ENCODE measurements at regions not wholly inside any gene's neighbourhood (a gene's known extent, or its start where the extent isn't known, plus 50 kb on each side); places are given as distances from the start of the nearest gene placed in this dataset.

DNA sequence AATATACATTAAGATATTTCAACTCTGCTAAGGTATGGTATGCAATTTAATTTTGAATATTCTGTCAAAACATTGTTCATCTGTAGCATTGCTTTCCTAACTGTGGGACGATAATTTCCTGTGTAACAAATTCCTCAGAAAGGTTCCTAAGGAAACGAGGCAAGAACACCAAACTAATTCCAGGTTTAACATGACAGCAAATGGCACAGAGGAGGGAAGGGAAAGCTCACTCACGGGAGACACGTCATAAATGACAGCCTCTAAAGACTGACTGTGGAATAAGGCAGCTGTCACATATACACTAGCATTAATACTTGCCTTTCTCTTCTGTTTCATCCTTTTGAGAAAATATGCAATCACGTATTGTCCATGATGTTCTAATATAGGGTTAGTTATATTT is 380.6 kb downstream of the LIG4 start:
- no peak overlapping the region for H3K27ac Mint-ChIP-seq
- peaks cover 1% of the 10 kb centered on the region for H3K9me3 Mint-ChIP-seq
- no peaks in the 10 kb centered on the region for H3K4me1 Mint-ChIP-seq (ENCODE audit: low read depth)
- H3K36me3 Mint-ChIP-seq = no peaks in the 10 kb centered on the region
- no peaks in the 10 kb centered on the region for H3K27me3 Mint-ChIP-seq
- intact Hi-C loops (cut with micrococcal nuclease) = no loop called here
- H3K4me3 Mint-ChIP-seq = no peak overlapping the region
- ChIA-PET CTCF (no interaction called here), POLR2A (no interaction called here)
- DNase-seq = no peak

DNA sequence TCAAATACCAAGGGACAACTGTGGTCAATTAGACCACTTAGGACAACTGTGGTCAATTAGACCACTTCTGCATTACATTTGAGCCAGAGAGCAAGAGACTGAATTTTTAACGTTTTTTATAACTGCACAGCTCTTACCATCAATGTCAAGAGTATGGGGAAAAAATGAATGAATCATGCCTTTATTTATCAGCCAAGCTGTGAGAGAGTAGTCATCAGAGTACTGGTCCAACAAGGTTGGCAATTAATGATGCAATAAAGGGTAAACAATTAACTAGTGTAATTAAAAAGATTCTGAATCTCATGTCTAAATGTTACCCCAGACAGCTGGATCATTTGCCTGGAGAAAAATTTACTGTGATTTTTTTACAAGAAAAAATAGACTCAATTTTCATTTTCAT is 381.1 kb downstream of the LIG4 start:
- Mint-ChIP-seq H3K27me3 (no peaks in the 10 kb centered on the region), H3K9me3 (peaks cover 2% of the 10 kb centered on the region), H3K27ac (no peak overlapping the region), H3K36me3 (no peaks in the 10 kb centered on the region), H3K4me1 (ENCODE audit: low read depth) (no peaks in the 10 kb centered on the region), H3K4me3 (no peak overlapping the region)
- no peak for DNase-seq
- ChIA-PET CTCF (interaction anchor here (1.3 kb wide), 1 partner anchor 25 kb away, joined by 3 read pairs; no protein-coding TSS in a partner anchor), POLR2A (no interaction called here)
- intact Hi-C loops (cut with micrococcal nuclease) = no loop called here

DNA sequence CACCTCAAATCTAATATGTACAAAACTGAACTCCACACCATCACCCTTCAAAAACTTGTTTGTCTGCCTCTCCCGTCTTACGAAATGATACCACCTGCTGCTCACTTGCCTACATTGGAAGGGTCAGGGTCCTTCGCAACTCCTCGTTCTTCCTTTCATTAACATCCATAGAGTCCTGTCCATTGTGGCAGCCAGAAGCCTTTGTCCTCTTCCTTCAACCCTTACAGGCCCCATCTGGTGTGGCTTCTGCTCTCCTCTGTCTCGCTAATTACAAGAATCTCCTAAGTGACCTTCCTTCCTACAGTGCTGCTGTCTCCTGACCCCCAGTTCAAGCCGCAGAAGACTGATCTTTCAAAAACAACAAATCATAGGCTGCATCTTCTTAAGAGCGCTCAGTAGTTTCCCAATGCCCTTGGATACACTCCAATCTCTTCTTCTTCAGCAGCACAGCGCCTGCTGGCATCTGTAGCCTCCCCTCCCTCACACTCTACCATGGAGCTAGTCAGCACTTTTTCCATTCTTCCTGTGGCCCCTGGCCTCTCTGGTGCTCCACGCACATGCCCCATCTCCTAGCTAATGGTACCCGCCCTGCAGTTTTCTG is 382.7 kb downstream of the LIG4 start:
- H3K27me3 Mint-ChIP-seq = no peaks in the 10 kb centered on the region
- H3K9me3 Mint-ChIP-seq = peaks cover 2% of the 10 kb centered on the region
- H3K36me3 Mint-ChIP-seq = no peaks in the 10 kb centered on the region
- intact Hi-C loops (cut with micrococcal nuclease) = no loop called here
- no peaks in the 10 kb centered on the region for H3K4me1 Mint-ChIP-seq (ENCODE audit: low read depth)
- ChIA-PET CTCF (no interaction called here), POLR2A (no interaction called here)
- DNase-seq = no peak
- no peak overlapping the region for H3K27ac Mint-ChIP-seq
- H3K4me3 Mint-ChIP-seq = no peak overlapping the region

DNA sequence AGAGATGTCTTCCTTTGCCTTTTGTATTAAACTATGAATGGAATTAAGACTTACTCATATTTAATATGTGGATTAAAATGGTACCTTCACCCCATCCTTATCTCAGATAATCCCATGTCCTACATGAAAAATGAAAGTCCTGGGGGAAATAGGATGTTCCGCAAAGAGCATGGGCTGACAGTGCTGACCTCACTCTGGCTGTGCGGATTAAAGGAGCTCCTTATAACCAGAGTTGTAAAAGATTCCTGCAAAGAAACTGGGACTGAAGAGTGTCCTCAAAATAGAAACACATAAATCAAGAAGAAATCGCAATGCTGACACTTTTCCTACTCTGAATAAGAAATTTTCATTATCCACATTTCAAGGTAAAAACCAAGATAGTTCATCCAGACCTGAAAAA is 384.5 kb downstream of the LIG4 start:
- intact Hi-C loops (cut with micrococcal nuclease) = no loop called here
- no peak overlapping the region for H3K4me3 Mint-ChIP-seq
- no peaks in the 10 kb centered on the region for H3K36me3 Mint-ChIP-seq
- H3K27me3 Mint-ChIP-seq = no peaks in the 10 kb centered on the region
- peaks cover 2% of the 10 kb centered on the region for H3K9me3 Mint-ChIP-seq
- ChIA-PET POLR2A (no interaction called here), CTCF (no interaction called here)
- no peak for DNase-seq
- H3K27ac Mint-ChIP-seq = no peak overlapping the region
- no peaks in the 10 kb centered on the region for H3K4me1 Mint-ChIP-seq (ENCODE audit: low read depth)

DNA sequence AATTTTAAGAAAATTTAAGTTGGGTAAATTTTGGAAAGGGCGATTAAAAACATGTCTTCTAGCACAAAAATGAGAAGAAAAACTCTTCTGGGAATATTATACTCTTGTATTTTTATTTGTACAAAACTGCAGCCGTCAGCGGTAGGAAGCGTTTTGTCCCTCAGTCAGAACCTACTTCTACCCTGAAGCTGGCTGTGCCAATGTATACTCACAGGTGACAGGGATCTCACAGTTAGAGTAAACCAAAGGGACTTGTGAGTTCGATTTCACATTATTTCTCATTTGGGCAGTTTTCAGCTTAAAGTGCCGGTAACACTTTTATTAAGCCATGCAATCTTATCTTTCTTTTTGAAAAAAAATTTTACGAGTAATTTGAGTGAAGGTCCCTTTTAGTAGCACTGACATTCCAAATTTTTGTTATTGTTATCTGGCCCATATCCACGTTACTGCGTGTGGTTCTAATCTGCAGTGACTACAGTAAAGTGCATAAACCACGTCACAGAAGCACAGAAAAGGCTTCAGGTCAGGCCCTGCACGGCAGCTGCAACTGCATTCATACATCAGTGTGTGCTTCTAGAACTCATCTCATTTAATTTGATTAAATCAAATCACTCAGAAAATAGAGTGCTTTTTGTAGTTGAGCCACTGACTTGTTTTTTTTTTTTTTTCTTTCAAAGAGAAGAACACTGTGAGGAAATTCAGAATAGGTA is 387.3 kb downstream of the LIG4 start:
- intact Hi-C loops (cut with micrococcal nuclease) = no loop called here
- Mint-ChIP-seq H3K36me3 (no peaks in the 10 kb centered on the region), H3K4me3 (no peak overlapping the region), H3K9me3 (peaks cover 4% of the 10 kb centered on the region), H3K27me3 (no peaks in the 10 kb centered on the region), H3K4me1 (ENCODE audit: low read depth) (no peaks in the 10 kb centered on the region), H3K27ac (no peak overlapping the region)
- POLR2A ChIA-PET = no interaction called here
- CTCF ChIA-PET = no interaction called here
- DNase-seq = no peak

DNA sequence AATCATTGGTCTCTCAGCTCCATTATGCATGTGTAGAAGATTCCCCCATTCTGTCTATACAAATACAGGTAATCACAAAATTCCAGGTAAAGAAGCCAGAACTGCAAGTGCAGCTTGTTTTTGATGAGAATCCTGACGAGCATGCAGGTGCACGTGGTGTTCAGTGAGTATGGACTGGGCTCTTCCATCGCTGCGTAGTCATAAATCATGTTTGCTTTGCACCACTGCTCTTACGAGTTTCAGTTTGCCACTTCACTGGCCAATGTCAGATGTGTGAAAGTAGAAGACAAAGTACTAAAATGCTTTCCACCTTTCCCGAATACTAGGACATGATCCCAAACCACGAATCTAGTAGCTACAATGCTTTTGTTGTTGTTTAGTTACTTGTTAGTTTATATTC is 390.7 kb downstream of the LIG4 start:
- intact Hi-C loops (cut with micrococcal nuclease) = no loop called here
- POLR2A ChIA-PET = no interaction called here
- Mint-ChIP-seq H3K36me3 (no peaks in the 10 kb centered on the region), H3K9me3 (peaks cover 4% of the 10 kb centered on the region), H3K4me3 (no peak overlapping the region), H3K27me3 (no peaks in the 10 kb centered on the region), H3K4me1 (ENCODE audit: low read depth) (no peaks in the 10 kb centered on the region), H3K27ac (no peak overlapping the region)
- CTCF ChIA-PET = no interaction called here
- no peak for DNase-seq

DNA sequence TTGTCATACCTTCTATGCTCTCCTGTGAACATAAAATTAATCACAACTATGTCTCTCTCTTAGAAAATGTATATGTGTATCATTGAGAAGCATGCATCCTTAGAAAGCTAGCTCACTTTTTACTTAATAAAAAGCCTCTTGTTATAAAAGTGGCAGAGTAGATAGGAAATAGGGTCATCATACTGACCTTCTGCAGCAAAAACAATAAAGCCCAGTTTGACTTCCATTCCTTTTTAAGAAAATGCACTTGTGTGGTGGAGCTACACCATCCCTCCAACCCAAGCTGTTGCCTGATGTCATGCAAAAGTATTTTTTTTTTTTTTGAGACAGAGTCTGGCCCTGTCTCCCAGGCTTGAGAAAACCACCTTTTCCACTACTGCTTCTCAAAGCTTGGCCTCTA is 393.3 kb downstream of the LIG4 start:
- H3K4me1 Mint-ChIP-seq (ENCODE audit: low read depth) = no peaks in the 10 kb centered on the region
- ChIA-PET CTCF (no interaction called here), POLR2A (no interaction called here)
- no peaks in the 10 kb centered on the region for H3K27me3 Mint-ChIP-seq
- no peak for DNase-seq
- intact Hi-C loops (cut with micrococcal nuclease) = no loop called here
- peaks cover 4% of the 10 kb centered on the region for H3K9me3 Mint-ChIP-seq
- H3K27ac Mint-ChIP-seq = no peak overlapping the region
- no peaks in the 10 kb centered on the region for H3K36me3 Mint-ChIP-seq
- no peak overlapping the region for H3K4me3 Mint-ChIP-seq

DNA sequence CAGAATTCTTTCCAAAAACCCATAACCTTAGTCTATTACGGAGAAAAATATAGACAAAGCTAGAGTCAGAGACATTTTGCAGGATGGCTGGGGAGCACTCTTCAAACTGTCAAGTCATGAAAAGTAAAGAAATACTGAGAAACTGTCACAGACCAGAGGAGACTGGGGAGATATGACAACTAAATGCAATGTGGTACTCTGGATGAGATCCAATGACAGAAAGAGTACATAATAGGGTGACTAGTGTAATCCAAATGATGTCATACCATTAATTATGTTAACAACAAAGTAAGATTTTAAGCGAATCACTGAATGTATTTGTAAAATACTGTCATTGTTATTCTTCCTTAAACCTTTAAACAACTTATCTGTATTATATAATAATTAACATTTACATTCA is 393.8 kb downstream of the LIG4 start:
- Mint-ChIP-seq H3K9me3 (peaks cover 4% of the 10 kb centered on the region), H3K27me3 (no peaks in the 10 kb centered on the region), H3K4me1 (ENCODE audit: low read depth) (no peaks in the 10 kb centered on the region), H3K36me3 (no peaks in the 10 kb centered on the region), H3K4me3 (no peak overlapping the region), H3K27ac (no peak overlapping the region)
- intact Hi-C loops (cut with micrococcal nuclease) = no loop called here
- CTCF ChIA-PET = no interaction called here
- DNase-seq = no peak
- POLR2A ChIA-PET = no interaction called here

DNA sequence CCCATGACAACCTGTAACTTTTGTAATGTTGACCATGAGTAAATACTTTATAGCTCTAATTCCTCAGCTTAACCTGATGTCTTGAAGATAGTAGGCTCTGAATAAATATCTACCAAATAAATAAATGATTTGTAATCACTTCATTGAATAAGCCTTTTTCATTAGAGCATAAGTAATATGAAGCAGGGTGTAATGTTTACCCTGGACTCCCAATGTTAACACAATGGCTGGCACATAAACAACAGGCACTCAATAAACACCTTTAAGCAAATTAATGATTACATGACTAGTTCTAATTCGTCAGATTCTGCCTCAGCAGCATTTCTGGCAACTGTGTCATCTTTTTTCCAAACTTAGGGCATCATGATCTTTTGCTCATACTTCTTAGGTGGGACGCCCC is 396.3 kb downstream of the LIG4 start:
- intact Hi-C loops (cut with micrococcal nuclease) = no loop called here
- Mint-ChIP-seq H3K27me3 (no peaks in the 10 kb centered on the region), H3K4me3 (no peak overlapping the region), H3K4me1 (ENCODE audit: low read depth) (no peaks in the 10 kb centered on the region), H3K27ac (no peak overlapping the region), H3K9me3 (peaks cover 4% of the 10 kb centered on the region), H3K36me3 (no peaks in the 10 kb centered on the region)
- DNase-seq = no peak
- ChIA-PET CTCF (no interaction called here), POLR2A (no interaction called here)

DNA sequence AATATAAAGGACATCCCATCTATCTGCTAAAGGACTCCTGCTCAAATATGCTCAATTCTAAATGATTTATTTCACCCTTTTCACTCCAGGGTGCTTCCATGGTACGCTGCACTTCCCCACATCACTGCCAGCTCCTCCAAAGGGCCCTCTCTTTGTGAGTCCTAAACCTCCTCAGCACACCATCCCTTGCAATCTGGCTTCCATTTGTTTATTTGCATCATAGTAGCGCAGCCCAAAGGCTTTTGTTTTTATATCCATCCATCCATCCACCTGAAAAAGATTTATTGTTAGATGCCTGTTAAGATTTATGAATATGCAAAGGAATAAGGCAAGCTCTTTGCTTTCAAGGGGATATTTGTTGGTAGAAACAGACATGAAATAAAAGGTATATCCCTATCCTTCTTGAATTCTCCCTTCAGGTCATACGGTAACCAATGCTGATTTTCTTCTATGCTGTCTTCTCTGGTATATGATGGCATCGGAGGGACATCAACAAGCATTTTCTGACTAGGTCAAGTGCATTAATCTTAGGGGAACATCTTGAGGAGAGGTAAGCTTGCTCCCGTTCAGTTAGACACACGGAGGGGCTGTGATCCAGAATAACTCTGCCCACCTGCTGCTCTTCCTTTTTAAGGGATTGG is 397.6 kb downstream of the LIG4 start:
- Mint-ChIP-seq H3K9me3 (peaks cover 2% of the 10 kb centered on the region), H3K4me3 (no peak overlapping the region), H3K4me1 (ENCODE audit: low read depth) (no peaks in the 10 kb centered on the region), H3K36me3 (no peaks in the 10 kb centered on the region), H3K27ac (no peak overlapping the region), H3K27me3 (no peaks in the 10 kb centered on the region)
- ChIA-PET CTCF (no interaction called here), POLR2A (no interaction called here)
- DNase-seq = no peak
- intact Hi-C loops (cut with micrococcal nuclease) = no loop called here

DNA sequence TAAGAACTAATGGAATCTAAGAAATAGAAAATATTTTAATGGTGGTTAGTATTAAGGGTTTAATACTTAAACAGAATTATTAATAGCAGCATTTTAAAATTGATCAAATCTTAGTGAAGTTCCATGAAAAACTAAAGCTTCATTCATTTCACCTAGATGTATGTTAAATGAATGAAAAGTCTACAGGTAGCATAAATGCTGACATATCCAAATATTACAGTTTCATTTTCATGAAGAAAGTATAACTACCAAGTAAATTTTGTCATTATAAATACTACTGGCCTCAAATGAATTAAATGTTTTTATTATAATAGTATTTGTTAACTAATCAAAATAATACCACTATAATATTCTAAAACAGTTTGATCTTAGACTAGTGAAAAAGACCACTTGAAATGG is 403.3 kb downstream of the LIG4 start:
- H3K36me3 Mint-ChIP-seq = no peaks in the 10 kb centered on the region
- H3K27me3 Mint-ChIP-seq = no peaks in the 10 kb centered on the region
- DNase-seq = no peak
- H3K4me1 Mint-ChIP-seq (ENCODE audit: low read depth) = no peaks in the 10 kb centered on the region
- ChIA-PET CTCF (no interaction called here), POLR2A (no interaction called here)
- intact Hi-C loops (cut with micrococcal nuclease) = no loop called here
- no peak overlapping the region for H3K27ac Mint-ChIP-seq
- no peak overlapping the region for H3K4me3 Mint-ChIP-seq
- no peaks in the 10 kb centered on the region for H3K9me3 Mint-ChIP-seq

DNA sequence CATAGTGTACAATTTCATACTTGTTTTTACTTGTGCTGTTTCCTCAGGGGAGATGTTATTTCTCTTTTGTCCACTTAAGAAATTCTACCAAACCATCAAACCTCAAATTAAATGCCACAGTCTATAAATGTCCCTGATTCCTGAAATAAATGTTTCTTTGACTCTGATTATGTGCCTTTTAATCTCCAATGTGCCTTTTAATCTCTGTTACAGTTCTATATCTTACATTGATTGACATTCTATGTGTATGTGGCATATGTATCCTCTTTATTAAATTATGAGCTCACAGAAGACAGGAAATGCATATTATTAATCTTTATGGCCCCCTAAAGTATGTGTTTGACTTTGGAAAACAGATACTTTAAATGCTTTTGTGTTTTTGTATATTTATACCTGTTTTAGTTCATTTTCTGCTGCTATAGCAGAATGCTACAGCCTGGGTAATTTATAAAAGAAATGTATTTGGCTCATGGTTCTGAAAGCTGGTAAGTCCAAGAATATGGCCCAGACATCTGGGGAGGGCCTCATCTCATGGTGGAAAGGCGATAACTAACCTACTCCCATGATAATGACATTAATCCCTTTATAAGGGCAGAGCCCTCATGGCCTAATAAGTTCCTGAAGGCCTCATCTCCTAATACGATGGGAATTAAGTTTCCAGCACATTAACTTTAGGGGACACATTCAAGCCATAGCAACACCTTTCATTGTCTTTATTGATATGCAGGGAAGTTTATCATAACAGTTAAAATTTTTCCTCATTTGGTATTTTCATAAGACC is 403.9 kb downstream of the LIG4 start:
- Mint-ChIP-seq H3K4me1 (ENCODE audit: low read depth) (no peaks in the 10 kb centered on the region), H3K4me3 (no peak overlapping the region), H3K9me3 (no peaks in the 10 kb centered on the region), H3K27ac (no peak overlapping the region), H3K27me3 (no peaks in the 10 kb centered on the region), H3K36me3 (no peaks in the 10 kb centered on the region)
- ChIA-PET POLR2A (no interaction called here), CTCF (no interaction called here)
- DNase-seq = no peak
- intact Hi-C loops (cut with micrococcal nuclease) = no loop called here

DNA sequence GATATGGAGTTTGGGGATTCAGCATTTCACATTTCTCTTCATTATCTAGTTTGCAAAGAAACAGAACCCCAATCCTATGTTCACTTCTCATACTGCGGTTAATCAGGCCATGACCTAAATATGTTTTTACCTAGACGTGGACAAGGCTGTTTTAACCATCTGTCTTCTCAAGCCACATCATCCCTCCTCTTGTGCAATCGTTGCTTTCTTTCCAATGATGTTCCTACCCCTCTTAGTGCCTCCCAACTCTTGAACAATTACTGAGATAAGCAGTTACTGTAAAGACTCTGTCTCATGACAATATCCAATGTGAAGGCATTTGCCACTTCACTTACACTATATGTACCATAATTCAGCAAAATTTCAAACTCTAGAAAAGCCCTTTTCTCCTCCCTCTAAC is 406.2 kb downstream of the LIG4 start:
- Mint-ChIP-seq H3K4me3 (no peak overlapping the region), H3K27ac (no peak overlapping the region), H3K27me3 (no peaks in the 10 kb centered on the region), H3K9me3 (no peaks in the 10 kb centered on the region), H3K36me3 (no peaks in the 10 kb centered on the region), H3K4me1 (ENCODE audit: low read depth) (no peaks in the 10 kb centered on the region)
- ChIA-PET POLR2A (no interaction called here), CTCF (no interaction called here)
- intact Hi-C loops (cut with micrococcal nuclease) = no loop called here
- no peak for DNase-seq

Data from activated CD4-positive, alpha-beta memory T cell treated with anti-CD3 and anti-CD28 coated beads for 36 hours (primary cell).